OCI-LY1 (cell line): ENCODE measurements at regions not wholly inside any gene's neighbourhood (a gene's known extent, or its start where the extent isn't known, plus 50 kb on each side); places are given as distances from the start of the nearest gene placed in this dataset.

Source experiments
- CTCF ChIP-seq: fragments of 200-600 bp; sonication (generic), shearing (Covaris generic); IDR thresholded peaks from 2 replicates; pipeline ENCODE4 v1.5.1; 2017; ENCODE audit warnings: mild to moderate bottlenecking, antibody characterized with exemption, low read length, moderate library complexity, mixed read lengths
- EZH2 ChIP-seq: fragments of 200-600 bp; sonication (generic), shearing (Covaris generic); IDR thresholded peaks from 2 replicates; pipeline ENCODE4 v1.8.0; 2017; ENCODE audit warnings: borderline replicate concordance, mixed run types, mild to moderate bottlenecking, antibody characterized with exemption, low read length, moderate library complexity, mixed read lengths

GRCh38 chr1:222084048-222084447, 342.2 kb upstream of the DUSP10 start:
- TF ChIP-seq EZH2: no peak
- no peak for TF ChIP-seq CTCF
